ENCODE measurements at regions not wholly inside any gene's neighbourhood (a gene's known extent, or its start where the extent isn't known, plus 50 kb on each side); places are given as distances from the start of the nearest gene placed in this dataset.

DNA sequence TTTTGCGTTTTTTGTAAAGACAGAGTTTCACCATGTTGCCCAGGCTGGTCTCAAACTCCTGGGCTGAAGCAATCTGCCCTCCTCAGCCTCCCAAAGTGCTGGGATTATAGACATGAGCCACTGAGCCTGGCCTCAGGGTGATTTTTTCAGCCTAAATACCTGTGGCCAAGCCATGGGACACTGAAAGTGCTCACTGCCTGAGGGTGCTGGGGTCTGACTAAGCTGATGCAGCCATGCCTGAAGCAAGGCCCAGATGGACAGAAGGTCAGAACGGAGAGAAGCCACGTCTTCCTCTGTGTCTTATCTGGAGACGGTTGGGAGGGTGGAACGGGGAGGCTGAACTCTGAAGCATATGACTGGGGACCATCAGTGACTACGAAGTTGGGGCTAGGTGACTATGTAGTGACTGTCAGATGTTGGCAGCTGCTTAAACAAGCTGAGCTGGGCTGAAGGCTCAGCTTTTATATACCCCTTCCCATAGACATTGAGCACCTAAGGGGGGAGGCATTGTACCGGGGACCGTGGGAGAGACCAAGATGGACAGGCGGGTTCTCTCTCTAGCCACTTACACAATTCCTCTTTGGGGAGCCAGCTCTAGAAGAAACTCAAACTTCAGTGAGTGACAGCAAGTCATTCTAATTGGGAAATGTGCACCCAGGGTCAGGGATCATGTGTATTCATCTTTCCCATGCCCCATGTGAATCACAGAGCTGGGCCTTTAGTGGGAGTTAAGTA is 73.3 kb upstream of the HABP2 start:
- TF ChIP-seq, protein P1, sequence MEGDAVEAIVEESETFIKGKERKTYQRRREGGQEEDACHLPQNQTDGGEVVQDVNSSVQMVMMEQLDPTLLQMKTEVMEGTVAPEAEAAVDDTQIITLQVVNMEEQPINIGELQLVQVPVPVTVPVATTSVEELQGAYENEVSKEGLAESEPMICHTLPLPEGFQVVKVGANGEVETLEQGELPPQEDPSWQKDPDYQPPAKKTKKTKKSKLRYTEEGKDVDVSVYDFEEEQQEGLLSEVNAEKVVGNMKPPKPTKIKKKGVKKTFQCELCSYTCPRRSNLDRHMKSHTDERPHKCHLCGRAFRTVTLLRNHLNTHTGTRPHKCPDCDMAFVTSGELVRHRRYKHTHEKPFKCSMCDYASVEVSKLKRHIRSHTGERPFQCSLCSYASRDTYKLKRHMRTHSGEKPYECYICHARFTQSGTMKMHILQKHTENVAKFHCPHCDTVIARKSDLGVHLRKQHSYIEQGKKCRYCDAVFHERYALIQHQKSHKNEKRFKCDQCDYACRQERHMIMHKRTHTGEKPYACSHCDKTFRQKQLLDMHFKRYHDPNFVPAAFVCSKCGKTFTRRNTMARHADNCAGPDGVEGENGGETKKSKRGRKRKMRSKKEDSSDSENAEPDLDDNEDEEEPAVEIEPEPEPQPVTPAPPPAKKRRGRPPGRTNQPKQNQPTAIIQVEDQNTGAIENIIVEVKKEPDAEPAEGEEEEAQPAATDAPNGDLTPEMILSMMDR (IDR thresholded peaks at IDR 0.05): no peak
- TF ChIP-seq POLR2A (IDR thresholded peaks at IDR 0.05): no peak
